ENCODE measurements at regions not wholly inside any gene's neighbourhood (a gene's known extent, or its start where the extent isn't known, plus 50 kb on each side); places are given as distances from the start of the nearest gene placed in this dataset.
"Not testable (repeated sequence)": the region's sequence is repeated elsewhere in the genome, so short reads cannot be mapped to it uniquely, and the experiment has no call there.

DNA sequence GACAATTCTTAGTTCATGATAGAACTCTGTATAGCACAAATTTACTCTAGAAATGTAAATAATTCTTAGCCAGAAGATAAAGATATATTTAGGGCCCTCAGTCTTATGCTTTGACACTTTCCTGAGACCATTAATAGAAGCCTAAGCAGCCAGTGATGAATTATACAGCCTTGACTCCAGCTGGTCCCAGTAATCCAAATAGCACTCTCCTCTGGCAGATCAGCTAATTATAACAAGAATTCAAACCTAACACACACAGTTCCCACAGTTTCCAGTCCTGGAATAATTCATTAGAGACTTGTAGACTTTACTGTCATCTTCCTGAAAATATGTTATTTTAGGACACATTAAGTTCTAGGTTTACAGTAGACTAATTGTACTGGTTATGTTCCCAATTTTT, 50.4 kb downstream of the SHOC1 start:
- no peak for TF ChIP-seq POLR2A (IDR thresholded peaks at IDR 0.05; ENCODE audit: low read length)
- no peak for TF ChIP-seq GATA1 (IDR thresholded peaks at IDR 0.05; ENCODE audit: low read depth, low read length)
- no peak for DNase-seq

DNA sequence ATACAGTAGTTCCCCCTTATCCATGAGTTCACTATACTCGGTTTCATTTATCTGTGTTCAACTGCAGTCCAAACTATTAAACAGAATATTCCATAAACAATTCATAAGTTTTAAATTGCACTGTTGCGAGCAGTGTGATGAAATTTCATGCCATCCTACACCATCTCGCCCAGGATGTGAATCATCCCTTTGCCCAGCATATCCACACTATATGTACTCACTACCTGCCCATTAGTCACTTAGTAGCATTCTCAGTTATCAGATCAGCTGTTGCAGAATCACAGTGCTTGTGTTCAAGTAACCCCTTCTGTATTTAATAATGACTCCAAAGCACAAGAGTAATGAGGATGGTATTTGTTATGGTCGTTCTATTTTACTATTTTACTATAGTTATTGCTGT, 51.5 kb downstream of the SHOC1 start:
- TF ChIP-seq POLR2A (IDR thresholded peaks at IDR 0.05; ENCODE audit: low read length) (no peak), GATA1 (IDR thresholded peaks at IDR 0.05; ENCODE audit: low read depth, low read length) (no peak)
- no peak for DNase-seq

DNA sequence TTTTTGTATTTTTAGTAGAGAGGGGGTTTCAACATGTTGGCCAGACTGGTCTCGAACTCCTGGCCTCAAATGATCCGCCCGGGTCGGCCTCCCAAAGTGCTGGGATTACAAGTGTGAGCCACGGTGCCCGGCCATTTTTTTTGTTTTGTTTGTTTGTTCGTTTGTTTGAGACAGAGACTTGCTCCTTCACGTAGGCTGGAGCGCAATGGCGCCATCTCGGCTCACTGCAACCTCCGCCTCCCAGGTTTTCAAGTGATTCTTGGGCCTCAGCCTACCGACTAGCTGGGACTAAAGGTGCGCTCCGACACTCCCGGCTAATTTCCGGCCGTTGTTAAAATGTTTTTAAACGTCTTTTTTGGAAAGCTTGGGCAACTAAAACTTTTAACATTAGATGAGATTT, 54.0 kb downstream of the SHOC1 start:
- DNase-seq: no peak
- TF ChIP-seq POLR2A (IDR thresholded peaks at IDR 0.05; ENCODE audit: low read length): no peak
- TF ChIP-seq GATA1 (IDR thresholded peaks at IDR 0.05; ENCODE audit: low read depth, low read length): no peak

GRCh38 chr9:111736714-111737113, 58.0 kb downstream of the SHOC1 start:
- no peak for DNase-seq
- TF ChIP-seq GATA1 (IDR thresholded peaks at IDR 0.05; ENCODE audit: low read depth, low read length) (no peak), POLR2A (IDR thresholded peaks at IDR 0.05; ENCODE audit: low read length) (no peak)

DNA sequence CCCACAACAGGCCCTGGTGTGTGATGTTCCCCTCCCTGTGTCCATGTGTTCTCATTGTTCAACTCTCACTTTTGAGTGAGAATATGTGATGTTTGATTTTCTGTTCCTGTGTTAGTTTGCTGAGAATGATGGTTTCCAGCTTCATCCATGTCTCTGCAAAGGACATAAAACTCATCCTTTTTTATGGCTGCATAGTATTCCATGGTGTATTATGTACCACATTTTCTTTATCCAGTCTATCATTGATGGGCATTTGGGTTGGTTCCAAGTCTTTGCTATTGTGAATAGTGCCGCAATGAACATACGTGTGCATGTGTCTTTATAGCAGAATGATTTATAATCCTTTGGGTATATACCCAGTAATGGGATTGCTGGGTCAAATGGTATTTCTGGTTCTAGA, 59.4 kb downstream of the SHOC1 start:
- not testable (repeated sequence) for DNase-seq

DNA sequence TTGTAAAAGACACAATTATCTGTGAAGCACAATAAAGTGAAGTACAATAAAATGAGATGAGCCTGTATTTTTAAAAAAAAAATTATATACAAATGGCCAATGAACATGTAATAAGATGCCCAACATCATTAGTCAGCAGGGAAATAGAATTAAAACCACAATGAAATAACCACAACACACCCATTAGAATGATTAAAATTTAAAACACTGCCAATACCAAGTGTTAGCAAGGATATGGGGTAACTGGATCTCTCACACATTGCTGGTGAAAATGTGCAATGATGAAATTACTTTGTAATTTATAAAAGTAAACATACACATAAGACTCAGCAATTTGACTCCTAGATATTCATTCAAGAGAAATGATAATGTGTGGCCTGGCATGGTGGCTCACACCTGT, 62.8 kb downstream of the SHOC1 start:
- no peak for TF ChIP-seq GATA1 (IDR thresholded peaks at IDR 0.05; ENCODE audit: low read depth, low read length)
- no peak for TF ChIP-seq POLR2A (IDR thresholded peaks at IDR 0.05; ENCODE audit: low read length)
- DNase-seq: no peak

GRCh38 chr9:111730937-111731567, 63.7 kb downstream of the SHOC1 start:
- no peak for DNase-seq
- no peak for TF ChIP-seq GATA1 (IDR thresholded peaks at IDR 0.05; ENCODE audit: low read depth, low read length)
- TF ChIP-seq POLR2A (IDR thresholded peaks at IDR 0.05; ENCODE audit: low read length): no peak

GRCh38 chr9:111728617-111729366, 65.9 kb downstream of the SHOC1 start:
- DNase-seq: no peak
- TF ChIP-seq GATA1 (IDR thresholded peaks at IDR 0.05; ENCODE audit: low read depth, low read length) (no peak), POLR2A (IDR thresholded peaks at IDR 0.05; ENCODE audit: low read length) (no peak)

DNA sequence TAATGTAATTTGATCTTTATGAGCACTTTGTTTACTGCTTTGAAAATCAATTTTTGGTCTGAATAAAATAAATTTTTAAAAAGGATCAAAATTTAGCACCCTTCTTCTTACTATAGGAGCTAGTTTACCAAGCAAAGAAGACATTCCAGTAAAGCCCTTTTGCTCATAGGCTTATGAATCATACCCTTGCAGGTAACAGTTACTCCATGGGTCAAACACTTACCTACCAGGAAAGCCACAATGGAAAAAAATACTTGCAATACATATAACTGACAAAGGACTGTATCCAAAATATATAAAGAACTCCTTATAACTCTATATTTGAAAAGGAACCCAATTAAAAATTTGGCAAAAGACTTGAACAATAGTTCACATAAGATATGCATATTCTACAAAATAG, 66.6 kb downstream of the SHOC1 start:
- no peak for TF ChIP-seq POLR2A (IDR thresholded peaks at IDR 0.05; ENCODE audit: low read length)
- no peak for TF ChIP-seq GATA1 (IDR thresholded peaks at IDR 0.05; ENCODE audit: low read depth, low read length)
- no peak for DNase-seq

- no peak for TF ChIP-seq POLR2A (IDR thresholded peaks at IDR 0.05; ENCODE audit: low read length)
- no peak for TF ChIP-seq GATA1 (IDR thresholded peaks at IDR 0.05; ENCODE audit: low read depth, low read length)
- DNase-seq: no peak
These were observed 65.5 kb downstream of the GNG10 start for GRCh38 chr9:111726949-111727348.

- DNase-seq: peak; percentile 3 to 5
- TF ChIP-seq POLR2A (IDR thresholded peaks at IDR 0.05; ENCODE audit: low read length) (no peak), GATA1 (IDR thresholded peaks at IDR 0.05; ENCODE audit: low read depth, low read length) (no peak)
These were observed 58.8 kb downstream of the GNG10 start for GRCh38 chr9:111720174-111720573.
